SKM-1 treated with dmso at 0.1 percent for 144 hours (cell line): ENCODE measurements at regions not wholly inside any gene's neighbourhood (a gene's known extent, or its start where the extent isn't known, plus 50 kb on each side); places are given as distances from the start of the nearest gene placed in this dataset.
"Not testable (repeated sequence)": the region's sequence is repeated elsewhere in the genome, so short reads cannot be mapped to it uniquely, and the experiment has no call there.

ENCODE experiments used
- DNase-seq: peaks from one replicate; lab custom pipeline; 2025; ENCODE audit not compliant: unreplicated experiment; lab: John Stamatoyannopoulos, UW

- no peak for DNase-seq
These were observed 112.0 kb downstream of the ZNF648 start for GRCh38 chr1:181949500-181949899.

- DNase-seq: no peak
These were observed 113.1 kb downstream of the ZNF648 start for GRCh38 chr1:181948372-181948771.

DNA sequence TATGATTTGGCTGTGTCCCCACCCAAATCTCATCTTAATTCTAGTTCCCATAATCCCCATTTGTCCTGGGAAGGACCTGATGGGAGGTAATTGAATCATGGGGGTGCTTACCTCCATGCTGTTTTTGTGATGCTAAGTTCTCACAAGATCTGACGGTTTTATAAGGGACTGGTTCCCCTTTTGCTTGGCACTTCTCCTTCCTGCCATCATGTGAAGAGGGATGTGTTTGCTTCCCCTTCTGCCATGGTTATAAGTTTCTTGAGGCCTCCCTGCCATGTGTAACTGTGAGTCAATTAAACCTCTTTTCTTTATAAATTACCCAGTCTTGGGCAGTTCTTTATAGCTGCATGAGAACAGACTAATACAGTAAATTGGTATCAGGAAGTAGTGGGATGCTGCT lies 114.1 kb downstream of the ZNF648 start:
- DNase-seq: peak; percentile 58

GRCh38 chr1:181936768-181937581 lies 124.5 kb downstream of the ZNF648 start:
- DNase-seq: peak; percentile 22

- no peak for DNase-seq
These were observed 125.2 kb downstream of the ZNF648 start for GRCh38 chr1:181936269-181936668.

- DNase-seq: no peak
These were observed 129.6 kb downstream of the ZNF648 start for GRCh38 chr1:181931873-181932272.

DNA sequence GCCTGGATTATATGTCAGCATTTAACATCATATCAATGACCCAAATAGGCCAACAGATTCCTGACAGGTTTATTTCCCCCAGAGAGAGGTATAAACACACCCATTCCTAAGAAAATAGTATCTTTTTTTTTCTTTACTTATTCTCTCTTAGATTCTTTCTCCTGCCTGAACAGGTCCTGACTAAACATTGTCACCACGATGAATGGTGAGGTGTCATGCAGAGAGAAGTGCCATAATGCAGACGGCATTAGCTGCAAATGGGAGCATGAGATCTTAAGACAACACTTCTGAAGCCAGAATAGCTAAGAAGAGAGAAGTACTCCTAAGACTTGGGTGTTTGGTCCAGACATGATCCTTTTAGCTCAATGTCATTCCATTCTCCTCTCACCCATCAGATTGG lies 131.3 kb downstream of the ZNF648 start:
- no peak for DNase-seq

DNA sequence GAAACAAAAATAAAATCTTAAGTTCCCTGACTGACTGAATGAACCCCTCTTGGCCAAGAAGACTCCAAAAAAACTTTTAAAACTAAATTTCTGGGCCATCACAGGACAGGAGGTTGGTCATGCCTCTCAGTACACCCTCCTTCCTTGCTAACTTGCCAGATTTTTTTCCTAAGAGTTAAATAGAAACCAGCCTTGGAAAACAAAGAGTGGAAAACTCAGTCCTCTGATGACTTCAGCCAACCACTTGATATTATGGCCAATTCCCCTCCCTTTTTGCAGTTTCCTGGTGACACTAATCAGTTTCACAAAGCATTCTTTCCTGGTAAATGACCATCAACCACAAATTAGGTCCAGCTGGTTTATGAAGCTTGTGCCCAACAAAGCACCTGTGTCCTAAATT lies 134.8 kb downstream of the ZNF648 start:
- no peak for DNase-seq

- DNase-seq: not testable (repeated sequence)
These were observed 137.5 kb downstream of the ZNF648 start for GRCh38 chr1:181924034-181924433.

GRCh38 chr1:181919542-181919941 lies 142.0 kb downstream of the ZNF648 start:
- DNase-seq: no peak

GRCh38 chr1:181918880-181919525 lies 142.5 kb downstream of the ZNF648 start:
- DNase-seq: no peak

DNA sequence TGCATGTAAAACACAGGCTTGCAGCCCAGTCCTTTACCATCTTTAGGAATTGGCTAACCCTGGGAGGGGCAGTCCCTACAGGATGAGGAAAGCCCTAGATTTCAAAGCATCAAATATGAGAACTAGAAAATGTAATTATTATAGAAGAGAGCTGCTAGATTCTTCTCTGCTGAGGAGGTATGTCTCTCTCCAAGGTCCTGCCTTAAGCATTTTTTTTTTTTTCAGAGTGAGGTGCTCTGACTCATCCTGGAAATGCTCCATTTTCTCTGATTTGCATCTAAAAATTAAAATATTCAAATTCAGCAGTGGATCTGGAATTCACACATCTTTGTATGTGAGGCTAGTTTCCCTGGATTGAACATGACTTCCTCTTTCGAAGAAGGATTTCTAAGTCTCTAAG lies 149.8 kb downstream of the ZNF648 start:
- no peak for DNase-seq

DNA sequence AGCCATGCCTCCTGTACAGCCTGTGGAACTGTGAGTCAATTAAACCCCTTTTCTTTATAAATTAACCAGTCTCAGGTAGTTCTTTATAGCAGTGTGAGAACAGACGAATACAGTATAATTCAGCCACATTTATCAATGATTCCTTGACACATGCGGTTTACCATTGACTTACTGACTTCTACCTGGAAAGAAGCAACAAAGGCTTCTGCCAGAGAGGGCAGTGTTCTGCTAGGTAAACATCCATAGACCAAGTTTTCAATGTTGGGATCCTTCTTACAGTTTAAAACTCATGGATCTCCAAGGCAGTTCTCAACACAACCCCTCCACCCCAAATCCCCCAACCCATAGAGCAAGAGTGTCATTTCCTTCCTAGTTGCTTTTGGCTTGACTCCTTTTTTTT lies 150.6 kb downstream of the ZNF648 start:
- DNase-seq: no peak

DNA sequence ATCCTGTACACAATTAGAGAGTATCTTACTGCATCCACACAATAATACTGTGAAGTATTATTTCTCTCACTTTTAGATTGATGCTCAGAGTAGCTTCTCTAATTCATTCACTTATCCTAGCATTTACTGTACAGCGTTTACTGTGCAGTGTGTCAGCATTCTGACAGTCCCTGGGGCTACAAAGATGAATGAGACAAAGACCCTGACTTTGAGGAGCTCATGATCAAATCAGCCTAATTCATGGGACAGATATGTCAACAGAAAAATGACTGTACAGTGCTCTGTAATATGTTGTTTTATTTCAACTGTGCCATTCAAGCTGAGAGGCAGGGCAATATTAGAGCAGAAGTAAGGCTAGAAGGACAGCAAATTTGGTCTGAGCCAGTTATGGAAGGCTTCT lies 152.5 kb downstream of the ZNF648 start:
- DNase-seq: no peak

GRCh38 chr1:181906631-181907030 lies 154.9 kb downstream of the ZNF648 start:
- DNase-seq: no peak

DNA sequence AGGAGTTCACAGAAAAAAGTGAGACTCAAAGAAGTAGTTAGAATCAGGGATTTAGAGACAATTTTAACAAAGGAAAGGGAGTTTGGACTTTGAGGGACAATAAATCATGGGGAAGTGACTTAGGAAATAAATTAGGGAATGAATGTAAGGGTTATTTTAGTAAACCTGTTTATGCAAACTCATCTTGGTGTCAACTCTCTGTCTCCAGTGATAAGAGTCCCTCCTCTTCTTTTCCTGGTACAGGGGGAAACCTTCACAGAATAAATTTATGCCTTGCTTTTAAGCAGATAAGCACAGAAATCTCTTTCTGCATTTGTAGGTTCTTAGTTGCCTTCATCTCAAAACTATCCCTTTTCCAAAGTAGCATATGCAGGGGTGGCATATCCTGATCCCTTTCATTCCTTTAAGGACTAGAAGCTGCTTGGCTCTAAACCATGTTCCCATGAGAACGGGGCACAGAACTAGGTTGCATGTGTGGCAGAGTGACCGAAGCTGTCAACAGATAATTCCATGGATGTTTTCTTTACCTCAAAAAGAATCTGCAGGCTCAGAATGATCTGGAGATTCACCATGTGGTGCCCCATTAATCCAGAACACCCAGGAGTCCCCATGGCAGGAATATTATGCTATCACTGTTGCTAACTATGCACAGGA lies 155.4 kb downstream of the ZNF648 start:
- DNase-seq: no peak

DNA sequence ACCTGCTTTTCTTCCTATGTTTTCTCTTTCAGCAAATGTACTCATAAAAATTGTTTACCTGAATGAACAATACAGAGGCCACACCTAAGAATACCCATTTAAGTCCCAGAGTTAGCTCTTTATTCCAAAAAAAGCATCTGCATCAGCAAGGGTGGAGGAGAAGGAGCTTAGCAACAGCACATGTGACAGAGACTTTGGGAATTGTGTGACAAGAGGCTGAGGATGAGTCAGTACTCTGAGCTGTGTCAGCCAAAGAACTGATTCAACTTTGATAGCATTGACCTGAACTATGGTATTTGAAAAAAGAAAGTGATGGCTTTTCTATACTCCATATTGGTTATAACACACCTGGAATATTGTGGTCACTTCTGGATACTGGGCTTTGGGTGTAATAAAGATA lies 162.7 kb downstream of the ZNF648 start:
- no peak for DNase-seq

- DNase-seq: no peak
These were observed 164.7 kb downstream of the ZNF648 start for GRCh38 chr1:181896824-181897223.

DNA sequence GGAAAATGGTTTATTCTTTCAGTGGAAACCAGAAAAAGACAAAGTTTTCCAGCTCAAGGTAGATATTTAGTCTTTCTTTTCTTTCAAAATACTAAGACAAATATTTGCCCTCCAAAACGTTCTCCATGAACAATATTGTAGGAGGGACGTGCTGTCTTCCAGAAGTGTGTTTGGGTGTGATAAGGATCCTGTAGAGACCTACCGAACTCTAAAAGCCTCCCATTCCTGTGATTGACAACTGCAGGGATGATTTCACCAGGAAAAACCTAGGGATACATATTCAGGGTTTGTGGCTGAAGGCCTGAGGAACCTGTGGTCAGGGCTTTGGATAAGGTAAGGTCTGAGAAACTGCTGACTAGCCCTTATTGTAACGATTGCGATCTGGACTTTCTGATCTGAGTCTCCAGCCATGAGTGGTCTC lies 167.1 kb downstream of the ZNF648 start:
- no peak for DNase-seq

DNA sequence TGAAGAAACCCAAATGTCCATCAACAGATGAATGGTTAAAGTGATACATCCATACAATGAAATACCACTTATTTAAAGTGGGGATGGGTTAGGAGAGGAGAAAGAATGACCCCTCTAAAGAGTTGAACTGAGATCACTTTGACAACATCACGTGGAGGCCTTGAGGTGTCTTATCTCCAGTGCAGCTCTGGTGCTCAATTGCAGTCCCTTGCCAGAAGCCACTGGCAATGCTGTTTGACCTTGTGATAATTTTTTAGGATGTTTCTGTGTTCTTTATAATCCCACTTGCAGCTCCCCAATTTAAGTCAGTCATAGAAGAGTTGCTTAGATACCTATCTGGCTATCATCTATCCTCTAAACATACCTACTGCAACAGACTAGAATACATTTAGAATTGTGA lies 167.6 kb downstream of the ZNF648 start:
- DNase-seq: no peak

DNA sequence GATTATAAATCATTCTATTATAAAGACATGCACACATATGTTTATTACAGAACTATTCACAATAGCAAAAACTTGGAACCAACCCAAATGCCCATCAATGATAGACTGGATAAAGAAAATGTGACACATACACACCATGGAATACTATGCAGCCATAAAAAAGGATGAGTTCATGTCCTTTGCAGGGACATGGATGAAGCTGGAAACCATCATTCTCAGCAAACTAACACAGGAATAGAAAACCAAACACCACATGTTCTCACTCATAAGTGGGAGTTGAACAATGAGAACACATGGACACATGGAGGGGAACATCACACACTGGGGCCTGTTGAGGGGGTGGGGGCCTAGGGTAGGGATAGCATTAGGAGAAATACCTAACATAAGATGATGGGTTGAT lies 168.4 kb downstream of the ZNF648 start:
- DNase-seq: not testable (repeated sequence)

GRCh38 chr1:181872562-181872961 lies 188.9 kb downstream of the ZNF648 start:
- DNase-seq: no peak
